PC-3 (cell line): ENCODE measurements at regions not wholly inside any gene's neighbourhood (a gene's known extent, or its start where the extent isn't known, plus 50 kb on each side); places are given as distances from the start of the nearest gene placed in this dataset.
"Not testable (repeated sequence)": the region's sequence is repeated elsewhere in the genome, so short reads cannot be mapped to it uniquely, and the experiment has no call there.

Experiments
- CTCF ChIP-seq: fragments of 300-600 bp; sonication (generic); conservative IDR thresholded peaks from 2 replicates; pipeline ENCODE4 v1.5.1; 2017; ENCODE audit warnings: antibody characterized with exemption, low read depth, mild to moderate bottlenecking, low read length
- EZH2 ChIP-seq: fragments of 300-600 bp; sonication (generic); IDR thresholded peaks from one replicate; pipeline ENCODE4 v1.6.1; 2017; ENCODE audit warnings: antibody characterized with exemption, mild to moderate bottlenecking, low read length; ENCODE audit not compliant: unreplicated experiment

- not testable (repeated sequence) for TF ChIP-seq CTCF, EZH2
These were observed 527.8 kb downstream of the FOXD4L4 start for GRCh38 chr9:66264786-66265185.
